ENCODE measurements at regions not wholly inside any gene's neighbourhood (a gene's known extent, or its start where the extent isn't known, plus 50 kb on each side); places are given as distances from the start of the nearest gene placed in this dataset.

DNA sequence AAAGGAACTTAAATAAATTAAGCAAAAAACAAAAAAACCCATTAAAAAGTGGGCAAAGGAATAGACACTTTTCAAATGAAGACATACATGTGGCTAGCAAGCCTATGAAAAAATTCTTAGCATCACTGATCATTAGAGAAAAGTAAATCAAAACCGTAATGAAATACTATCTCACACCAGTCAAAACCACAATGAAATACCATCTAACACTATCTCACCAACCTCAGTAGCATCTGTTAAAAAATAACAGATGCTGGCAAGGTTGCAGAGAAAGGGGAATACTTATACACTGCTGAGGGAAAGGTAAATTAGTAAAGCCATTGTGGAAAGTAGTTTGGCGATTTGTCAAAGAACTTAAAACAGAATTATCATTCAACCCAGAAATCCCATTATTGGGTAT lies 381.1 kb downstream of the FLRT2 start:
- Histone ChIP-seq H3K4me1 (ENCODE audit: control insufficient read depth in 2 of 2, insufficient read depth in 2 of 2, low read length in 2 of 2) (no peaks in the 10 kb centered on the region), H3K27ac (ENCODE audit: low read depth in 1 of 2, low read length in 1 of 2) (no peak overlapping the region), H3K4me3 (ENCODE audit: low read length in 2 of 2) (no peak overlapping the region), H3K9me3 (ENCODE audit: control insufficient read depth in 2 of 2, insufficient read depth in 1 of 2, low read length in 1 of 2) (no peaks in the 10 kb centered on the region), H3K27me3 (ENCODE audit: control insufficient read depth in 2 of 2, insufficient read depth in 1 of 2, low read length in 1 of 2) (no peaks in the 10 kb centered on the region), H3K36me3 (ENCODE audit: control insufficient read depth in 2 of 2, insufficient read depth in 2 of 2, low read length in 1 of 2) (no peaks in the 10 kb centered on the region)
- 97% methylated on average over 2 of the region's 2 CpGs for WGBS
- DNase-seq (ENCODE audit: low read depth in 6 of 9, low spot score in 9 of 9): no peak

DNA sequence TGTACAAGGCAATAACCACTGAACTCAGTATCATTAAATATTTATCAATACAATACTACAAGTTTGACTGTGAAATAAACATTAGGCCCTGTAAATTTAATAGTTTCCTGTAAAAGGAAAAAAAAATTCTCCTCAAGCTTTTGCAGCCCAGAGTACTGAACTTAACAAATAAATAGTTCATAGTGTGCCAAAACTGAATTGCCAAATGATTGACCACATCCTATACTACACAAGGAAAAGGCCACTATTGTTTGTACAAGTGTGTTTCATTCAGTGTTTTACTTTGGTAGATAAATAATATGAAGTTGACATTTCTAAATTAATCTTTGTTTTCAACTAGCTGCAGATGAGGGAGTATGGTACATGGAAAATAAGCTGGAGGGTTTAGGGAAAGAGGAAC lies 379.6 kb downstream of the FLRT2 start:
- H3K9me3 ChIP-seq (ENCODE audit: control insufficient read depth in 2 of 2, insufficient read depth in 1 of 2, low read length in 1 of 2): no peaks in the 10 kb centered on the region
- DNase-seq (ENCODE audit: low read depth in 6 of 9, low spot score in 9 of 9): no peak

DNA sequence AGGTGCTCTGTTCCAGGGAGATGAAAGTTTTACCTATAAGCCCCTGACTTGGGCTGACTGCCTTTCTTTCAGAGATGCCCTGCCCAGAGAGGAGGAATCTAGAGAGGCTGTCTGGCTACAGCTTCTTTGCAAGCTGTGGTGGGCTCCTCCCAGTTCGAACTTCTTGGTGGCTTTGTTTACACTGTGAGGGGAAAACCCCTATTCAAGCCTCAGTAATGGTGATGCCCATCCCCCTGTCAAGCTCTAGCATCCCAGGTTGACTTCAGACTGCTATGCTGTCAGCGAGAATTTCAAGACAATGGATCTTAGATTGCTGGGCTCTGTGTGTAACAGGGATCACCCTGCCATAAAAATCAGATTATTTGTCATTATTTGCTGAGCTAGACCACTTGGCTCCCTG lies 377.6 kb downstream of the FLRT2 start:
- H3K4me1 ChIP-seq (ENCODE audit: control insufficient read depth in 2 of 2, insufficient read depth in 2 of 2, low read length in 2 of 2): no peaks in the 10 kb centered on the region
- no peak overlapping the region for H3K27ac ChIP-seq (ENCODE audit: low read depth in 1 of 2, low read length in 1 of 2)
- DNase-seq (ENCODE audit: low read depth in 6 of 9, low spot score in 9 of 9): no peak
- H3K36me3 ChIP-seq (ENCODE audit: control insufficient read depth in 2 of 2, insufficient read depth in 2 of 2, low read length in 1 of 2): no peaks in the 10 kb centered on the region
- WGBS: 89% methylated on average over 2 of the region's 2 CpGs
- H3K4me3 ChIP-seq (ENCODE audit: low read length in 2 of 2): no peak overlapping the region
- no peaks in the 10 kb centered on the region for H3K9me3 ChIP-seq (ENCODE audit: control insufficient read depth in 2 of 2, insufficient read depth in 1 of 2, low read length in 1 of 2)
- H3K27me3 ChIP-seq (ENCODE audit: control insufficient read depth in 2 of 2, insufficient read depth in 1 of 2, low read length in 1 of 2): no peaks in the 10 kb centered on the region

More for the DNA sequence above, 379.6 kb downstream of the FLRT2 start:
- H3K27ac ChIP-seq (ENCODE audit: low read depth in 1 of 2, low read length in 1 of 2): no peak overlapping the region
- H3K27me3 ChIP-seq (ENCODE audit: control insufficient read depth in 2 of 2, insufficient read depth in 1 of 2, low read length in 1 of 2): no peaks in the 10 kb centered on the region
- H3K4me1 ChIP-seq (ENCODE audit: control insufficient read depth in 2 of 2, insufficient read depth in 2 of 2, low read length in 2 of 2): no peaks in the 10 kb centered on the region
- H3K36me3 ChIP-seq (ENCODE audit: control insufficient read depth in 2 of 2, insufficient read depth in 2 of 2, low read length in 1 of 2): no peaks in the 10 kb centered on the region
- H3K4me3 ChIP-seq (ENCODE audit: low read length in 2 of 2): no peak overlapping the region

DNA sequence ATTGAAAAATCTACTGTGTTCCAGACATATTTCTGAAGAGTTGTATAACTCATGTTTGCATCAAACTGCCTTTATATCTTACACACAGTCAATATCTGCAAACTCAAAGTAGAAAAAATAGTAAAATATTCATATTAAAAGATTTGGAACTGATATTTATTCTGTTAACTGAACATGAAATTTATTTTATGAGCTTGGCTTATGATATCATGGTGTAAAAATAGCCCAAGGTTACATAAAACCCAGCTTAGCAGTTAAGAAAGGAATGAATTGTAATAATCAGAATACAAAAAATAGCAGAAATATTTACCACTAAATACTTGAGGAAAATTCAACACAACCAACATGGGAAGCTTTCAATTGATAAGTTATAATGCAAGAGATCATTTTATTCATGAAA lies 367.9 kb downstream of the FLRT2 start:
- Histone ChIP-seq H3K27me3 (ENCODE audit: control insufficient read depth in 2 of 2, insufficient read depth in 1 of 2, low read length in 1 of 2) (no peaks in the 10 kb centered on the region), H3K27ac (ENCODE audit: low read depth in 1 of 2, low read length in 1 of 2) (no peak overlapping the region), H3K4me1 (ENCODE audit: control insufficient read depth in 2 of 2, insufficient read depth in 2 of 2, low read length in 2 of 2) (no peaks in the 10 kb centered on the region), H3K9me3 (ENCODE audit: control insufficient read depth in 2 of 2, insufficient read depth in 1 of 2, low read length in 1 of 2) (no peaks in the 10 kb centered on the region), H3K4me3 (ENCODE audit: low read length in 2 of 2) (no peak overlapping the region), H3K36me3 (ENCODE audit: control insufficient read depth in 2 of 2, insufficient read depth in 2 of 2, low read length in 1 of 2) (no peaks in the 10 kb centered on the region)
- no peak for DNase-seq (ENCODE audit: low read depth in 6 of 9, low spot score in 9 of 9)

DNA sequence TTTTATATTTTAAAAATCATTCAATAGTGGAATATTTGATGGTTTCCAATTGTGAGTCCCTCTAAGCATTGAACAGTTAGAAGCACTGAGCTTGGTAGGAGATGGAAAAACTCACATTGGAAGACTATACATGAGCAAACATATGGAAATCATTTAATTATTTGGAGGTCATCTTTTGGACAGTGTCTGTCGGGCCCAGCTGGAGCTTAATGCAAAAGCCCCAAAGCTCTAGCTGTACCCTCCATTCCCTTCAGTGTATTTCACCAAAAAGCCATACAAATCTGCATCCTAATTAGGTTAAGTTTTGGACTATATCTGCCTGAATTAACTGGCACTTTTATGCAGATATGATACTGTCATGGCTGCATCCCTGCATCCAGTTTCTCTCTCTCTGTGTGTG lies 365.7 kb downstream of the FLRT2 start:
- Histone ChIP-seq H3K9me3 (ENCODE audit: control insufficient read depth in 2 of 2, insufficient read depth in 1 of 2, low read length in 1 of 2) (no peaks in the 10 kb centered on the region), H3K36me3 (ENCODE audit: control insufficient read depth in 2 of 2, insufficient read depth in 2 of 2, low read length in 1 of 2) (no peaks in the 10 kb centered on the region), H3K27ac (ENCODE audit: low read depth in 1 of 2, low read length in 1 of 2) (no peak overlapping the region), H3K4me3 (ENCODE audit: low read length in 2 of 2) (no peak overlapping the region), H3K4me1 (ENCODE audit: control insufficient read depth in 2 of 2, insufficient read depth in 2 of 2, low read length in 2 of 2) (no peaks in the 10 kb centered on the region), H3K27me3 (ENCODE audit: control insufficient read depth in 2 of 2, insufficient read depth in 1 of 2, low read length in 1 of 2) (no peaks in the 10 kb centered on the region)
- DNase-seq (ENCODE audit: low read depth in 6 of 9, low spot score in 9 of 9): no peak
- 92% methylated on average over 1 of the region's 1 CpG for WGBS

DNA sequence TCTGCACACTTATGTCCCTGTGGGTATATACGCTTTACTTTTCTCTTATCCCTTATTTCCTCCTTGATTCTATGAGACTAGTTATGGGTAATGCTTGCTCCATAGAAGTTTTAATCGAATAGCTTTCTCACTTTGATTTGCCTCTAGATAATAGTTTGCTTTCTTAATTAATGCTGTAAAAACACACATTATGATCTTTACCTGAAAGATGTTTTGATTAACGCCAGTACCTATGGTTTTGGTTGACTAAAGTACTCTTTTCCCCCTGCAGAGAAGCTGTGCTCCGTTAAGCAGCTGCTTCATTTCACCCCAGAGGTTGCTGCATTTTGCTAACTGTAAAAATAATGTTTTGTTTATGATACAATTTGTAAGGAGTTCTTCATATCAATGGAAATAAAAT lies 362.3 kb downstream of the FLRT2 start:
- Histone ChIP-seq H3K4me3 (ENCODE audit: low read length in 2 of 2) (no peak overlapping the region), H3K9me3 (ENCODE audit: control insufficient read depth in 2 of 2, insufficient read depth in 1 of 2, low read length in 1 of 2) (no peaks in the 10 kb centered on the region), H3K36me3 (ENCODE audit: control insufficient read depth in 2 of 2, insufficient read depth in 2 of 2, low read length in 1 of 2) (no peaks in the 10 kb centered on the region), H3K27ac (ENCODE audit: low read depth in 1 of 2, low read length in 1 of 2) (no peak overlapping the region), H3K4me1 (ENCODE audit: control insufficient read depth in 2 of 2, insufficient read depth in 2 of 2, low read length in 2 of 2) (no peaks in the 10 kb centered on the region), H3K27me3 (ENCODE audit: control insufficient read depth in 2 of 2, insufficient read depth in 1 of 2, low read length in 1 of 2) (no peaks in the 10 kb centered on the region)
- 94% methylated on average over 4 of the region's 4 CpGs for WGBS
- DNase-seq (ENCODE audit: low read depth in 6 of 9, low spot score in 9 of 9): no peak

DNA sequence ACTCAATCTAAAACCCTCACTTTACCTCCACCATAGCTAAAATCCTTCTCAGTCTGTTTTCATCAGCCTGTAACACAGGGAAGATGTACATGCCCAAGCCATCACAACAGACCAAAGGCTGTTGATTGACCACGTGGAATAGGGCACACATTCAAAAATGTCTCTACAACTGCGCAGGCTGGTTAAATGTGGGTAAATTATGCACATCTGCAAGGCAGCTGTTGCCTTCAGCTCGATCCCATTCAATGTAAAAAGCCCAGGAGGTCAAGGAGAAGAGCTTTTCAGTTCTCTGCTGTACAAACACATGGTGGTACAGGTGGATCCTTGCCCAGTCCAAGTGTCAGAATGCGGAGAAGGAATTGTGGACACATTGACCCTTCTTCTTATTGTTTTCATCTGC lies 354.0 kb downstream of the FLRT2 start:
- no peak for DNase-seq (ENCODE audit: low read depth in 6 of 9, low spot score in 9 of 9)
- H3K36me3 ChIP-seq (ENCODE audit: control insufficient read depth in 2 of 2, insufficient read depth in 2 of 2, low read length in 1 of 2): no peaks in the 10 kb centered on the region

DNA sequence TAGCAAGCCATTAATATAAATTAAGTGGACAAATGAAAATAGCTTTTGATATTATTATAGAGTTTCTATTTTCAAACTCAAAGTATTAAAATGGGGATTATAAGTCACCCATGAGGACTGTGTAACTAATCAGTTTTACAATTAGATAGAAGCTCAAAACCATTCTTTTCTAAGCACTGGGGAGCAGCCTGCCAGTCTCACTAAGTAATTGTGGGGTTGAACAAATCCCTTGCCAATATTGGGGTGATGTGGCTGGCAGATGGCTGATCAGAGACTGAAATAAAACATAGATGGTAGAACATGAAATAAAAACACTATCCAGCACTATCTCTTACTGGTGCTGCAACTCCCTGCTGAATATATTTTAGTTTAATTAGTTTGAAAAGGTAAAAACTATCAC lies 353.2 kb downstream of the FLRT2 start:
- no peaks in the 10 kb centered on the region for H3K36me3 ChIP-seq (ENCODE audit: control insufficient read depth in 2 of 2, insufficient read depth in 2 of 2, low read length in 1 of 2)
- H3K4me1 ChIP-seq (ENCODE audit: control insufficient read depth in 2 of 2, insufficient read depth in 2 of 2, low read length in 2 of 2): no peaks in the 10 kb centered on the region
- no peaks in the 10 kb centered on the region for H3K9me3 ChIP-seq (ENCODE audit: control insufficient read depth in 2 of 2, insufficient read depth in 1 of 2, low read length in 1 of 2)
- no peak overlapping the region for H3K4me3 ChIP-seq (ENCODE audit: low read length in 2 of 2)
- no peak for DNase-seq (ENCODE audit: low read depth in 6 of 9, low spot score in 9 of 9)
- no peaks in the 10 kb centered on the region for H3K27me3 ChIP-seq (ENCODE audit: control insufficient read depth in 2 of 2, insufficient read depth in 1 of 2, low read length in 1 of 2)
- H3K27ac ChIP-seq (ENCODE audit: low read depth in 1 of 2, low read length in 1 of 2): no peak overlapping the region

More for the DNA sequence above, 354.0 kb downstream of the FLRT2 start:
- Histone ChIP-seq H3K27ac (ENCODE audit: low read depth in 1 of 2, low read length in 1 of 2) (no peak overlapping the region), H3K27me3 (ENCODE audit: control insufficient read depth in 2 of 2, insufficient read depth in 1 of 2, low read length in 1 of 2) (no peaks in the 10 kb centered on the region), H3K4me1 (ENCODE audit: control insufficient read depth in 2 of 2, insufficient read depth in 2 of 2, low read length in 2 of 2) (no peaks in the 10 kb centered on the region), H3K4me3 (ENCODE audit: low read length in 2 of 2) (no peak overlapping the region), H3K9me3 (ENCODE audit: control insufficient read depth in 2 of 2, insufficient read depth in 1 of 2, low read length in 1 of 2) (no peaks in the 10 kb centered on the region)
- 83% methylated on average over 4 of the region's 4 CpGs for WGBS

DNA sequence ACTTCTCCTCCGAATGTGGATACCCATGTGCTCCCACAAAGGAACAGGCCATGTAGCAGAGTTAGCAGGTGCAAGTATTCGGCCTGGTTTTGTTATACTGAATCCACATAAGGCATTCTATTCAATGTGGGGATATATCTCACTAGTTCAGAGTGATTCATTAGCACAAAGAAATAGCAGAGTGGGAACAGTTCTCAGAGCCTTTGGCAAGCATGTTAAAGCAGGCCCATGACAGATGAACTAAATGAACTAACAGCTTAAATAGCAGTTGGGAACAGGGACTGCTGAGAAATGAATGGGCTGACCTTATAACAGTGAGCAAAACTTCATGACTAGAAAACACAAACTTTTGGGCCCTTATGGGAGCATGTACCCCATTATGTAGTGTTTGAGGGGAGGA lies 352.0 kb downstream of the FLRT2 start:
- Histone ChIP-seq H3K4me1 (ENCODE audit: control insufficient read depth in 2 of 2, insufficient read depth in 2 of 2, low read length in 2 of 2) (no peaks in the 10 kb centered on the region), H3K9me3 (ENCODE audit: control insufficient read depth in 2 of 2, insufficient read depth in 1 of 2, low read length in 1 of 2) (no peaks in the 10 kb centered on the region), H3K27me3 (ENCODE audit: control insufficient read depth in 2 of 2, insufficient read depth in 1 of 2, low read length in 1 of 2) (no peaks in the 10 kb centered on the region), H3K27ac (ENCODE audit: low read depth in 1 of 2, low read length in 1 of 2) (no peak overlapping the region), H3K4me3 (ENCODE audit: low read length in 2 of 2) (no peak overlapping the region), H3K36me3 (ENCODE audit: control insufficient read depth in 2 of 2, insufficient read depth in 2 of 2, low read length in 1 of 2) (no peaks in the 10 kb centered on the region)
- 98% methylated on average over 2 of the region's 2 CpGs for WGBS
- no peak for DNase-seq (ENCODE audit: low read depth in 6 of 9, low spot score in 9 of 9)

DNA sequence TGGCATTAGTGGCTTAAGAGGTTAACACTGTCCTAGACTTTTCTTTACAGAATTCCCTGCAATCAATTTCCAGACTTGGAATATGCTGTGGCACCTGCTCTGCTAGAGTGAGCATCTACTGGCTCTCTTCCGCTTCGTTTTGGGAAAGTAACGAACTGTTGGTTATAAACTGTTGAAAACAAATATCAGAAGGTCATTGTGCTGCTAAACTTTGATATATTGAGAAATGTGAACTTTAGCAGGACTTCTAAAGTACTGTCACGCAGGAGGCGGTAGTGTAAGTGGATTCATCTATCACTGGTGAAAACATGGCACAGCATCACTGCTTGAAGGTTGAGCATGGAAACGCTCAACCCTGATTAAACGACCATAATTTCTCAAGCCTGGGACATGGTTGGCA lies 348.9 kb downstream of the FLRT2 start:
- Histone ChIP-seq H3K27ac (ENCODE audit: low read depth in 1 of 2, low read length in 1 of 2) (no peak overlapping the region), H3K27me3 (ENCODE audit: control insufficient read depth in 2 of 2, insufficient read depth in 1 of 2, low read length in 1 of 2) (no peaks in the 10 kb centered on the region), H3K9me3 (ENCODE audit: control insufficient read depth in 2 of 2, insufficient read depth in 1 of 2, low read length in 1 of 2) (no peaks in the 10 kb centered on the region), H3K4me1 (ENCODE audit: control insufficient read depth in 2 of 2, insufficient read depth in 2 of 2, low read length in 2 of 2) (no peaks in the 10 kb centered on the region), H3K4me3 (ENCODE audit: low read length in 2 of 2) (no peak overlapping the region), H3K36me3 (ENCODE audit: control insufficient read depth in 2 of 2, insufficient read depth in 2 of 2, low read length in 1 of 2) (no peaks in the 10 kb centered on the region)
- 96% methylated on average over 7 of the region's 7 CpGs for WGBS
- DNase-seq (ENCODE audit: low read depth in 6 of 9, low spot score in 9 of 9): no peak

All from thymus (tissue), 11 donors.